Upper lobe of right lung (tissue), 1 donor: ENCODE measurements at regions not wholly inside any gene's neighbourhood (a gene's known extent, or its start where the extent isn't known, plus 50 kb on each side); places are given as distances from the start of the nearest gene placed in this dataset.

ENCODE experiments used
- ATAC-seq: fragments of 200-7000 bp; cut with Tn5 transposase; one replicate; pipeline ENCODE4 v1.9.1; 2020; ENCODE audit warnings: mild to moderate bottlenecking, moderate library complexity
- DNase-seq: peaks from one replicate; pipeline ENCODE4 v3.0.0-alpha.2; 2020
- H3K27ac ChIP-seq: fragments of 200-600 bp; one replicate; pipeline ENCODE4 v1.8.0; 2022
- H3K27me3 ChIP-seq: fragments of 200-600 bp; one replicate; pipeline ENCODE4 v1.8.0; 2022; ENCODE audit warnings: mild to moderate bottlenecking
- H3K36me3 ChIP-seq: fragments of 200-600 bp; one replicate; pipeline ENCODE4 v1.8.0; 2022
- H3K4me1 ChIP-seq: fragments of 200-600 bp; one replicate; pipeline ENCODE4 v1.8.0; 2022
- H3K4me3 ChIP-seq: fragments of 200-600 bp; one replicate; pipeline ENCODE4 v1.8.0; 2022; ENCODE audit warnings: mild to moderate bottlenecking
- H3K9me3 ChIP-seq: fragments of 200-600 bp; one replicate; pipeline ENCODE4 v1.8.0; 2022
- CTCF ChIP-seq: fragments of 200-600 bp; IDR thresholded peaks from one replicate; pipeline ENCODE4 v1.8.0; 2022; ENCODE audit warnings: antibody characterized with exemption
- intact Hi-C: fragments of 100-400 bp; cut with DNase I; formaldehyde crosslinking; loops from one replicate; pipeline ENCODE4 v1.11.0; 2022
- donor health status: DM: no; HTN: yes; CAD: no; lungs with severe emphysema.

GRCh38 chr10:31741473-31741872 is 187.2 kb downstream of the ARHGAP12 start:
- H3K36me3 ChIP-seq = no peaks in the 10 kb centered on the region
- H3K4me3 ChIP-seq = no peak overlapping the region
- H3K4me1 ChIP-seq = no peaks in the 10 kb centered on the region
- DNase-seq (no peak), ATAC-seq (no peak)
- H3K27ac ChIP-seq = no peak overlapping the region
- intact Hi-C loops = no loop called here
- TF ChIP-seq CTCF = no peak
- H3K9me3 ChIP-seq = no peaks in the 10 kb centered on the region
- no peaks in the 10 kb centered on the region for H3K27me3 ChIP-seq

GRCh38 chr10:31739711-31740110 is 188.9 kb downstream of the ARHGAP12 start:
- DNase-seq = no peak
- H3K36me3 ChIP-seq = no peaks in the 10 kb centered on the region
- H3K4me3 ChIP-seq = no peak overlapping the region
- no peak overlapping the region for H3K27ac ChIP-seq
- intact Hi-C loops = no loop called here
- no peaks in the 10 kb centered on the region for H3K4me1 ChIP-seq
- ATAC-seq = no peak
- H3K27me3 ChIP-seq = no peaks in the 10 kb centered on the region
- no peak for TF ChIP-seq CTCF
- H3K9me3 ChIP-seq = no peaks in the 10 kb centered on the region

GRCh38 chr10:31739146-31739545 is 189.5 kb downstream of the ARHGAP12 start:
- Histone ChIP-seq H3K27ac (no peak overlapping the region), H3K36me3 (no peaks in the 10 kb centered on the region), H3K9me3 (no peaks in the 10 kb centered on the region), H3K4me1 (no peaks in the 10 kb centered on the region), H3K4me3 (no peak overlapping the region), H3K27me3 (no peaks in the 10 kb centered on the region)
- intact Hi-C loops = no loop called here
- TF ChIP-seq CTCF = no peak
- ATAC-seq (no peak), DNase-seq (no peak)

GRCh38 chr10:31731711-31732110 is 196.9 kb downstream of the ARHGAP12 start:
- H3K27me3 ChIP-seq = no peaks in the 10 kb centered on the region
- DNase-seq (no peak), ATAC-seq (no peak)
- TF ChIP-seq CTCF = no peak
- H3K4me3 ChIP-seq = no peak overlapping the region
- intact Hi-C loops = no loop called here
- H3K36me3 ChIP-seq = no peaks in the 10 kb centered on the region
- H3K9me3 ChIP-seq = no peaks in the 10 kb centered on the region
- no peaks in the 10 kb centered on the region for H3K4me1 ChIP-seq
- no peak overlapping the region for H3K27ac ChIP-seq

- intact Hi-C loops = no loop called here
- TF ChIP-seq CTCF = no peak
- Histone ChIP-seq H3K4me1 (no peaks in the 10 kb centered on the region), H3K27ac (no peak overlapping the region), H3K4me3 (no peak overlapping the region), H3K36me3 (no peaks in the 10 kb centered on the region), H3K9me3 (no peaks in the 10 kb centered on the region), H3K27me3 (no peaks in the 10 kb centered on the region)
- DNase-seq = no peak
- no peak for ATAC-seq
These were observed 197.9 kb downstream of the ARHGAP12 start for GRCh38 chr10:31730776-31731175.

- no peak for TF ChIP-seq CTCF
- H3K4me1 ChIP-seq = no peaks in the 10 kb centered on the region
- no peaks in the 10 kb centered on the region for H3K27me3 ChIP-seq
- no peak overlapping the region for H3K27ac ChIP-seq
- no peak overlapping the region for H3K4me3 ChIP-seq
- no peaks in the 10 kb centered on the region for H3K36me3 ChIP-seq
- intact Hi-C loops = no loop called here
- ATAC-seq (no peak), DNase-seq (no peak)
- H3K9me3 ChIP-seq = no peaks in the 10 kb centered on the region
These were observed 199.9 kb downstream of the ARHGAP12 start for GRCh38 chr10:31728698-31729224.
